ENCODE measurements at regions not wholly inside any gene's neighbourhood (a gene's known extent, or its start where the extent isn't known, plus 50 kb on each side); places are given as distances from the start of the nearest gene placed in this dataset.

DNA sequence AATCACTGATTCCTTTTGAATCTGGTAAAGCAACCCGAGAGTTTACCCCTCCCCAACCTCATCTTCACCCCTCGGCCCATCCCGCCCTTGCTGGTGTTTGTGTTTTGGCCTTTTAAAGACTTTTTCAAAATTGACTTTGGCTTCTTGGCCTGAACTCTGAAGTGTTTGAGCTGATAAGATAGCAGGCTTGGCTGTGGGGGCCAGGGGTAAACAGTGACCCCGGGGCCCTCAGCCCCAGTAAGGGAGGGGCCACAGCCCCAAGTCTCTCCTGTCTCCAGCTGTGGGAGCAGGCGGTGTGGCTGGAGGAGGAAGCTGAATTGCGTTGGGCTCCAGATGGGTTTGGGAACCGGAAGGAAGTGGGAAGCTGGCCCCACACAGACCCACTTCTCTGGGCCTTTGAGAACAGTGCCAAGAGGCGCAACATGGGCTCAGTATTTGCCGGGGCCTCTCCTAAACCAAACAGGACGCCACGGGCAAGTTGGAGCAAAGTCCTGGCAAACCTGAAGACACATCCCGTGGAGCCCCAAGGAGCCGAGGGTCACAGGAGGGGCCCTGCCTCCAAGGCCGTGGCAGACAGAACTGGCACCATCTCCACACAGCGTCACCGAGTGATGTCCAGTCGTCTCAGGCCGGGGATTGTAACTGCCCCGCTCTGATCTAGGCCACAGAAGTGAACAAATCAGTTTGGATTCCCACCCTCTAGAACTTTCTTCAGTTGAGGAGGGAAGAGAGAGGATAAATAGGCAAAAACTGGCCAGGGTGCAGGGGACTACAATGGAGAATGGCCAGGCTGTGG, 54.3 kb upstream of the PTPN1 start:
- no peak for DNase-seq (ENCODE audit: low read depth, low spot score)
- no peak overlapping the region for H3K4me3 ChIP-seq (ENCODE audit: low read length)

GRCh38 chr20:50456452-50457324, 53.5 kb upstream of the PTPN1 start:
- DNase-seq (ENCODE audit: low read depth, low spot score): no peak
- H3K4me3 ChIP-seq (ENCODE audit: low read length): no peak overlapping the region

DNA sequence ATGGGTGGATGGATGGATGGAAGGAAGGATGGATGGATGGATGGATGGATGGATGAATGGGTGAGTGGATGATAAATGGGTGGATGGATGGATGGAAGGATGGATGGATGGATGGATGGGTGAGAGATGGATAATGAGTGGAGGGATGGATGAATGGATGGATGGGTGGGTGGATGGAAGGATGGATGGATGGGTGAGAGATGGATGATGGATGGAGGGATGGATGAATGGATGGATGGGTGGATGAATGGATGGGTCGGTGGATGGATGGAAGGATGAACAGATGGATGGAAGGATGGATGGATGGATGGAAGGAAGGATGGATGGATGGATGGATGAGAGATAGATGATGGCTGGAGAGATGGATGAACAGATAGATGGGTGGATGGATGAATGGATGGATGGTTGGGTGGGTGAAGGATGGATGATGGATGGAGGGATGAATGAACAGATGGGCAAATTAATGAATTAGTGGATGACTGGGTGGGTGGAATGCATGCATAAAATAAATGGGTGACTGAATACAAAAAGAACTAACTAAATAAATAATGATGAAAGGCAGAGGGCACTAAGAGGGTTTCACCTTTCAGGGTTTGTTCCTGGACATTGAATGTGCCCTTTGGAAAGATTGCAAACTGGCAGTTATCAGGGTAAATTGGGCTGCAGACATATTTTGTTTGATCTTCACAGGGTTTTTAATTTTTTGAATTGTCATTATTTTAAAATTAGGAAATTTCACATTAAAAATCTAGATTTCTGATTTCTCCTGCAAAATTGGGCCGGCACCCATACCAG, 50.9 kb upstream of the PTPN1 start:
- H3K4me3 ChIP-seq (ENCODE audit: low read length): no peak overlapping the region
- no peak for DNase-seq (ENCODE audit: low read depth, low spot score)

DNA sequence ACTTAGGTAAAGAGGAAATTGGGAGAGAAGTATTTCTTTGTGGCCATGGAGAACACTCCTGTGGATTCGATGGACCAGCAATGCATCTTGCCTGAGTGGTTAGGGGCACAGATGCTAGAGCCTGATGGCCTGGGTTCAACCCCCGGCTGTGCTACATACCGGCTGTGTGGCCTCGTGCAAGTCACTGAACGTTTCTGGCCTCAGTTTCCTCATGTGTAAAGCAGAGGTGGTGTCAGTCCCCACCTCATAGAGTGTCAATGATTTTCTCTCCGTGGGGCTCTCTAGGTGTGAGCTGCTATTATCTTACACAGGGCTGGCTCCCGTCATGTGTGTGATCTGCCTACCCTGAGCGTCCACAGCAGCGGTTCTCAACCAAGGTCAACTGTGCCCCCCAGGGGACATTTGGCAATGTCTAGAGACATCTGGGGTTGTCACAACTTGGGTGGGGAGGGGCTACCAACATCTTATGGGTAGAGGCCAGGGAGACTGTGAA, 50.0 kb upstream of the PTPN1 start:
- no peak overlapping the region for H3K4me3 ChIP-seq (ENCODE audit: low read length)
- no peak for DNase-seq (ENCODE audit: low read depth, low spot score)
